GM12874 (cell line): ENCODE measurements at regions not wholly inside any gene's neighbourhood (a gene's known extent, or its start where the extent isn't known, plus 50 kb on each side); places are given as distances from the start of the nearest gene placed in this dataset.

Experiments
- TF ChIP-seq, protein P1 (sequence below): IDR thresholded peaks from 2 replicates; pipeline ENCODE4 v1.5.1; 2011; ENCODE audit warnings: low read depth, mild to moderate bottlenecking, control low read depth, low read length, moderate library complexity; ENCODE audit not compliant: insufficient read depth

DNA sequence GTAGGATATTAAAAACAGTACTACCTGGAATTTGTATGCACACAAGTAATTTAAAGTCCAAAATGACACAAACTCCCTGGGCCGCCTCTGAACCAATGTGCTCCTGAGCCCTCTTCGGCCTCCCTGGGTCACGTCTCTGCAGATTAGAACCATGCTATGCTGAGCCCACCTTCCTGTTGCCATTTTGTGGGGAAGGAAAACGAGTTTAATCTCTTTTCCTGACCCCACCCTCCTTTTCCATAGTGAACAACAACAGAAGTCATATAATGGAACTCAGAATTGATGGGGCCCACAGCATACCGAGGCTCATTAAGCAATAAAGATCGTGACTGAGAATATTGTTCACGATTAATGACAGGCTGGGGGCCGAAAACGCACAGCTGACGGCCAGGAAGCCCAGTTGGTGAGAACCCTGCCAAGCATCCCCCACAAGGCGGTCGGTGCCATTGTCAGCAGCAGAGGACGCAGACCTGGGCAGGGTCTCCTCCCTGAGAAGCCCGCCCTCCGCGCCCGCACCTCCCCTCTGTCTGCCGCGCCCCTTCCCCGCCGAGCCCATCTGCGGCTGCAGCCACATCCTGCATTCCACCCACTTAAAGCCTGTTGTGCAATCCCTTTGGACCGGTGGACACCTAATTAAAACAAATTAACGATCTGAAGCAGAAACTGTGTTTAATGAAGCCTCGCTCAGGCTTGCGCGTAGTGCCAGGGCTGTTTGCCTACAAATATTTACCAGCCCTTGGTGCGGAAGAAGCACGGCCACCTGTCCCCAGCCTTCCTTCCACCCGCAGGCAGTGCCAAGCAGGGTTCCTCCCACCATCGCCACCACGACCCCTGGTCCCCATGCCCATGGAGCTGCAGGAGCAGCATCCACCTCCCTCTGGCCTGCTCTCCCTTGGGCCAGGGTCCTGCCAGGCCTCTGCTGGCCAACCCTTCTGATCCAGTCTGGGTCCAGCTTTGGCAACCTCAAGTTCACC is 68.1 kb downstream of the DLL1 start:
- TF ChIP-seq, protein P1, sequence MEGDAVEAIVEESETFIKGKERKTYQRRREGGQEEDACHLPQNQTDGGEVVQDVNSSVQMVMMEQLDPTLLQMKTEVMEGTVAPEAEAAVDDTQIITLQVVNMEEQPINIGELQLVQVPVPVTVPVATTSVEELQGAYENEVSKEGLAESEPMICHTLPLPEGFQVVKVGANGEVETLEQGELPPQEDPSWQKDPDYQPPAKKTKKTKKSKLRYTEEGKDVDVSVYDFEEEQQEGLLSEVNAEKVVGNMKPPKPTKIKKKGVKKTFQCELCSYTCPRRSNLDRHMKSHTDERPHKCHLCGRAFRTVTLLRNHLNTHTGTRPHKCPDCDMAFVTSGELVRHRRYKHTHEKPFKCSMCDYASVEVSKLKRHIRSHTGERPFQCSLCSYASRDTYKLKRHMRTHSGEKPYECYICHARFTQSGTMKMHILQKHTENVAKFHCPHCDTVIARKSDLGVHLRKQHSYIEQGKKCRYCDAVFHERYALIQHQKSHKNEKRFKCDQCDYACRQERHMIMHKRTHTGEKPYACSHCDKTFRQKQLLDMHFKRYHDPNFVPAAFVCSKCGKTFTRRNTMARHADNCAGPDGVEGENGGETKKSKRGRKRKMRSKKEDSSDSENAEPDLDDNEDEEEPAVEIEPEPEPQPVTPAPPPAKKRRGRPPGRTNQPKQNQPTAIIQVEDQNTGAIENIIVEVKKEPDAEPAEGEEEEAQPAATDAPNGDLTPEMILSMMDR, result no peak

DNA sequence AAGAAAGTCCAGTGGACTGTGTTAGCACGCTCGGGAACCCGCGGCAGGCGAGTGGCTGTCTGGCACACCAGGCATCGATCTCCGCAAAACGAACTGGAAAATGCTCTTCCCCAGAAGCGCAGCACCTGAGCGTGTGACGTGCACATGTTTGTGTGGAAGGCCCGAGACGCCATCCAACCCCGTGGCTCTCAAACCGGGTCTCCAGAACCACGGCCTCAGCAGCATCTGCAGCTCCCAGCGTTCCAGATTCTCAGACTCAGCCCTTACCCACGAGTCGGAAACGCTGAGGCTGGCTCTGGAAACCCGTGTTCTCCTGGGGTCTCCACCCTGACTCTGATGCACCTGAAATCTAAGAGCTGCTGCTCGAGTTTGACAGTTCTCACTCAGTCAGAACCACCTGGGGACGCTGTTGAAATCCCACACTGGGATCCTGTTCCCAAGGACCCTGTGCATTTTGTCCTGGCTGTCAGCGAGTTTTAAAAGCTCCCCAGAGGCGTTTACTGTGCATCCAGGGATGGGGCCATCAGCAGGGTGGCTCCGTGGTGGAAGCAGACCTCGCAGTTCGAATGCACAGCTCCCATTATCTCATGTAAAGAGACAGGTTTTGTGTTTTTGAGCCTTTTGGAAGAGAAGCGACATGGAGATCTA is 69.0 kb downstream of the DLL1 start:
- TF ChIP-seq, protein P1, result no peak

DNA sequence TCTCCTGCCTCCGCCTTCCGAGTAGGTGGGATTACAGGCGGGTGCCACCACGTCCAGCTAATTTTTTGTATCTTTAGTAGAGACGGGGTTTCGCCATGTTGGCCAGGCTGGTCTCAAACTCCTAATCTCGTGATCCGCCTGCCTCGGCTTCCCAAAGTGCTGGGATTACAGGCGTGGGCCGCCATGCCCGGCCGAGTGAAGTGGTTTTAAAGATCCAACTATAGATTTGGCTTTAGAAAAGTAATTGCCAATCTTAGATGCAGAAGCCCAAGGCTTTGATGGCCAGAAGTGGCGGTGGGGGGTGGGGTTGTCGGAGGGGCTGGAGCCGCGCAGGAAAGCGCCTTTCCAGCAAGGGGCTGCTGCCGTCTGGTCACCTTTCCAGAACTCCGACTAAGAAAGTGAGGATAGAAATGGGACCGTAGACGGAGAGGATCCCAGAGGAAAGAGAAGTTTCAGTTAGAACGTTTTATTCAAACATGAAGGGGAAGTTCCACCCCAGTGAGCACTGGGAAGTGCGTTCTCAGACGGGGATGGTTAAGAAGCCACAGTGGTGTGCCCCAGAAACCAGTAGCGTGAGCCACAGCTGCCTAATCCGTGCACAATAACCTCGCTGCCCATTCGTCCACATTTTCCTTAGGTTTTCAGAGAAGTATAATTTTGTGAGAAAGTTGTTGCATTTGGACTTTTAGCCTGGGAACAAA is 69.7 kb downstream of the DLL1 start:
- TF ChIP-seq, protein P1, result no peak

DNA sequence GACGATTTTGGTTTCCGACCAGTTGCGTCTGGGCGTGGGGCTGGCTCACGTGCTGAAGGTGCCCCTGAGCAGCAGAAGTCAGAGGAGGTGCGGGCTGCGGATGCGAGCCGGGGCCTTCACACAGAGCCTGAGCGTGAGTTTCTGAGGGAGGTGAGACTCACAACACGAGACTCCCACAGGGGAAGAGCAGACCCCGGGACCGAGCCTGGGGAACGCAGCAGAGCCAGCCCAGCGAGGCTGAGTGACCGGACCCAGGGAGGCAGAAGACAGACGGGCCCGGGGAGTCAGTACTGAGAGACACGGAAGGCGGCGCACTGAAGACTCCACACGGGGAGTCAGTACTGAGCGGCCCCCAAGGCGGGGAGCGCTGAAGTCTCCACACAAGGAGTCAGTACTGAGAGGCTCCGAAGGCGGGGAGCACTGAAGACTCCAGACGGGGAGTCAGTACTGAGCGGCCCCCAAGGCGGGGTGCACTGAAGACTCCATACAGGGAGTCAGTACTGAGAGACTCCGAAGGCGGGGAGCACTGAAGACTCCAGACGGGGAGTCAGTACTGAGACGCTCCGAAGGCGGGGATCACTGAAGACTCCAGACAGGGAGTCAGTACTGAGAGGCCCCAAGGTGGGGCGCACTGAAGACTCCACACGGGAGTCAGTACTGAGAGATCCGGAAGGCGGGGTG is 77.8 kb downstream of the DLL1 start:
- TF ChIP-seq, protein P1, result no peak

DNA sequence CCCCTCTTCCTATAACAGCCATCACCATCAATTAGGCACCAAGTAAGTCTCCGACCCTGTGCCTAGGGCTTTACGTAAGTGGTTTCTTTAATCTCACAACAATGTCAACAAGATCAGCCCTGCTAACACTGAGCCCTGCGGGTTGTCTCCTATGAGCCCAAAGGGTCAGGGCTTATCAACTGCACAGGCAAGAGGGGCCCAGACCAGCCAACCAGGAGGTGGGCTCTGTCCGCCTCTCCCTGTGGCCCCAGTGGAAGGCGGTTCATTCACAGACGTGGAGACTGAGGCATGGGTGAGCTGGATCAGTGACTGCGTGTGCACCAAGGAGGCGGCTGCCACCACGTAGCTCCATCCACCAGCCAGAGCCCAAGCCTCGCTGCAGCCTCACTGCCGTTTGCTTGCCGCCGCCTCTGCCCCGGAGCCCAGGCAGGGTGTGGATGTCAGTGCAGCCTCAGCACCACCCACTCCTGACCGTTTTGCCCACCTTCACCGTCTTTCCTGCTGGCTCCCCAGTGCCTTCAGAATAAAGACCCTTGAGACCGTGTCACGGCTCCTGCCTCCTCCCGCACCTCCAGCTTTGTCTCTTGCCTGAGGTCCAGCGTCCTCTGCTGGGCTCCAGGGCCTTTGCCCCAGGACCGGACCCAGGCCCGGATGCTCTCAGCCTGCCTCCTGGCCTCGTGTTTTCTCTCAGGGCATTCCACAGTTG is 78.7 kb downstream of the DLL1 start:
- TF ChIP-seq, protein P1, result no peak

DNA sequence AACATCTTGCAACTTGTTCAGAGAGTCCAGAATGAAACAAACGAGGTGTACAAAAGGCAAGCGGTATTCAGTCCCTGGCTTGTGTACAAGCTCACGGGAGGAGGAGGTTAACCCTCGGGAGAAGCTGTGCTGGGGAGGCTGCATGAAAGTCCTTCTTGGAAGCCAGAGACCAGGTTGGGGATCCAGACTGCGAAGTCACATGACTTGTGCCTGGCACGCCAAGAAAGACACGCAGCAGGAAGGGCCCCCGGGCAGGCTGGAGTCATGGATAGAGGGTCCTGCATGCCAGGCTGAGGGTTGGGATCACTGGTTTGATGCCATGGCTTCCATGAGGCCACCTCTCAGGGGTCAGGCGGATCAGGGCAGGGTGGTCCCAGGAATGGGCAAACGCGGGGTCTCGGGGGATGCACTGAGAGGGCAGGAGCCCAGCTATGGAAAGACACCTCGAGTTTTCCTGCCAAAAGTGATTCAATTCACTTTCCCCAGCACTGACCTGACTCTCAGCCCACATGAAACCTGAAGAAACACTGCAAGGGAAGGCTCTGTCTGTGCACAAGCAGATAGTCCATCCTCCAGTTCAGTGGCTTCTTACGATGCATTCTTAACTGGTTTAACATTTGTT is 79.4 kb downstream of the DLL1 start:
- TF ChIP-seq, protein P1, result no peak
